Sigmoid colon (tissue), 6 donors: ENCODE measurements at regions not wholly inside any gene's neighbourhood (a gene's known extent, or its start where the extent isn't known, plus 50 kb on each side); places are given as distances from the start of the nearest gene placed in this dataset.
"Not testable (repeated sequence)": the region's sequence is repeated elsewhere in the genome, so short reads cannot be mapped to it uniquely, and the experiment has no call there.

ENCODE experiments used
- DNase-seq: peaks from one replicate; pipeline ENCODE4 v3.0.0-alpha.2; 2019
- H3K27ac ChIP-seq, 4 donors: fragments of 200-600 bp; sonication (generic); one replicate each; pipeline ENCODE4 v1.5.1; 2016 to 2019; ENCODE audit warnings: mild to moderate bottlenecking in 1 of 4
- H3K27me3 ChIP-seq, 3 donors: fragments of 200-600 bp; sonication (generic); one replicate each; pipeline ENCODE4 v1.5.1; 2019; ENCODE audit warnings: mild to moderate bottlenecking in 1 of 3
- H3K36me3 ChIP-seq, 4 donors: fragments of 200-600 bp; sonication (generic); one replicate each; pipeline ENCODE4 v1.5.1; 2016 to 2019
- H3K4me1 ChIP-seq, 4 donors: fragments of 200-600 bp; sonication (generic); one replicate each; pipeline ENCODE4 v1.5.1; 2017 to 2019
- H3K4me3 ChIP-seq, 4 donors: fragments of 200-600 bp; sonication (generic); one replicate each; pipeline ENCODE4 v1.5.1; 2017 to 2019; ENCODE audit warnings: mild to moderate bottlenecking in 2 of 4, moderate library complexity in 1 of 4
- H3K9me3 ChIP-seq, 4 donors: fragments of 200-600 bp in 3 of 4; sonication (generic) in 3 of 4; one replicate each; pipeline versions ENCODE4 v1.5.1 to v1.6.1; 2013 to 2019
- CTCF ChIP-seq, 4 experiments: fragments of 450-650 bp in 3 of 4; fragments of 200-600 bp in 1 of 4; IDR thresholded peaks; one replicate each; pipeline ENCODE4 v1.5.1; 2016 to 2019; ENCODE audit warnings: antibody characterized with exemption in 4 of 4, mild to moderate bottlenecking in 3 of 4, moderate library complexity in 2 of 4
- EP300 ChIP-seq, 4 donors: sonication (generic); formaldehyde crosslinking; IDR thresholded peaks; one replicate each; pipeline ENCODE4 v1.6.1; 2017; ENCODE audit warnings: antibody characterized with exemption in 4 of 4
- POLR2A ChIP-seq, 2 donors: fragments of 450-650 bp; IDR thresholded peaks; one replicate each; pipeline ENCODE4 v1.6.1; 2016; ENCODE audit warnings: antibody characterized with exemption in 2 of 2, mild to moderate bottlenecking in 2 of 2, moderate library complexity in 2 of 2
- POLR2AphosphoS5 ChIP-seq, 4 donors: sonication (generic); formaldehyde crosslinking; IDR thresholded peaks; one replicate each; pipeline ENCODE4 v1.6.1; 2017; ENCODE audit warnings: antibody characterized with exemption in 4 of 4
- WGBS, 2 donors: extraction: QIAGEN DNeasy Blood & Tissue Kit; methylation state at CpG; one replicate each; pipeline ENCODE4 v1.1.7; 2013; 5-methylcytosine and 5-hydroxymethylcytosine counted together
- intact Hi-C: fragments of 100-400 bp; cut with DNase I; formaldehyde crosslinking; loops from one replicate; pipeline ENCODE4 v1.15.1; 2023
- donor health status: healthy with polysubstance abuse.
- donor health status: healthy.

GRCh38 chr4:38413524-38414341 lies 250.3 kb upstream of the KLF3 start:
- Histone ChIP-seq H3K27ac (no peak overlapping the region), H3K4me3 (no peak overlapping the region), H3K4me1 (no peaks in the 10 kb centered on the region), H3K36me3 (no peaks in the 10 kb centered on the region), H3K27me3 (no peaks in the 10 kb centered on the region), H3K9me3 (no peaks in the 10 kb centered on the region)
- intact Hi-C loops: no loop called here
- TF ChIP-seq CTCF (IDR thresholded peaks at IDR 0.05): no peak
- TF ChIP-seq POLR2AphosphoS5 (IDR thresholded peaks at IDR 0.05): no peak
- no peak for TF ChIP-seq EP300 (IDR thresholded peaks at IDR 0.05)
- no peak for TF ChIP-seq POLR2A (IDR thresholded peaks at IDR 0.05)
- 12 to 58% methylated on average over 2 of the region's 2 CpGs for WGBS, 2 donors
- DNase-seq: no peak

GRCh38 chr4:38414410-38414809 lies 249.6 kb upstream of the KLF3 start:
- DNase-seq: no peak
- no peaks in the 10 kb centered on the region for H3K36me3 ChIP-seq
- no peaks in the 10 kb centered on the region for H3K27me3 ChIP-seq
- H3K27ac ChIP-seq: no peak overlapping the region
- TF ChIP-seq EP300 (IDR thresholded peaks at IDR 0.05) (no peak), POLR2AphosphoS5 (IDR thresholded peaks at IDR 0.05) (no peak), POLR2A (IDR thresholded peaks at IDR 0.05) (no peak), CTCF (IDR thresholded peaks at IDR 0.05) (no peak)
- intact Hi-C loops: no loop called here
- no peaks in the 10 kb centered on the region for H3K4me1 ChIP-seq
- no peak overlapping the region for H3K4me3 ChIP-seq
- H3K9me3 ChIP-seq: no peaks in the 10 kb centered on the region

GRCh38 chr4:38415682-38416081 lies 248.3 kb upstream of the KLF3 start:
- WGBS, 2 donors: 66 to 83% methylated on average over 6 of the region's 6 CpGs
- H3K27me3 ChIP-seq: no peaks in the 10 kb centered on the region
- intact Hi-C loops: no loop called here

GRCh38 chr4:38416450-38417014 lies 247.5 kb upstream of the KLF3 start:
- DNase-seq: no peak
- Histone ChIP-seq H3K27me3 (no peaks in the 10 kb centered on the region), H3K27ac (no peak overlapping the region), H3K36me3 (no peaks in the 10 kb centered on the region), H3K4me1 (no peaks in the 10 kb centered on the region), H3K4me3 (no peak overlapping the region), H3K9me3 (no peaks in the 10 kb centered on the region)
- WGBS, 2 donors: 97 to 100% methylated on average over 1 of the region's 1 CpG
- intact Hi-C loops: no loop called here
- TF ChIP-seq CTCF (IDR thresholded peaks at IDR 0.05) (no peak), POLR2A (IDR thresholded peaks at IDR 0.05) (no peak), POLR2AphosphoS5 (IDR thresholded peaks at IDR 0.05) (no peak), EP300 (IDR thresholded peaks at IDR 0.05) (no peak)

More at GRCh38 chr4:38415682-38416081, 248.3 kb upstream of the KLF3 start:
- H3K4me3 ChIP-seq: no peak overlapping the region
- H3K36me3 ChIP-seq: no peaks in the 10 kb centered on the region
- no peaks in the 10 kb centered on the region for H3K4me1 ChIP-seq
- TF ChIP-seq POLR2A (IDR thresholded peaks at IDR 0.05): no peak
- TF ChIP-seq EP300 (IDR thresholded peaks at IDR 0.05): no peak
- no peak for TF ChIP-seq POLR2AphosphoS5 (IDR thresholded peaks at IDR 0.05)
- TF ChIP-seq CTCF (IDR thresholded peaks at IDR 0.05): no peak
- no peak for DNase-seq
- no peaks in the 10 kb centered on the region for H3K9me3 ChIP-seq
- H3K27ac ChIP-seq: no peak overlapping the region

- H3K4me3 ChIP-seq, H3K9me3 ChIP-seq, H3K27ac ChIP-seq, intact Hi-C loops, H3K36me3 ChIP-seq, DNase-seq, H3K4me1 ChIP-seq, H3K27me3 ChIP-seq: not testable (repeated sequence)
- 74 to 96% methylated on average over 4 of the region's 4 CpGs for WGBS, 2 donors
Observed at GRCh38 chr4:38420254-38420653, 243.7 kb upstream of the KLF3 start.
